HCT116 (cell line): ENCODE measurements at regions not wholly inside any gene's neighbourhood (a gene's known extent, or its start where the extent isn't known, plus 50 kb on each side); places are given as distances from the start of the nearest gene placed in this dataset.

Source experiments
- ATAC-seq: fragments of 200-7000 bp; cut with Tn5 transposase; 2 replicates; pipeline ENCODE4 v1.9.1; 2020; ENCODE audit warnings: mild to moderate bottlenecking, moderate library complexity
- BruUV-seq: library from RNA; stranded (reverse); fragments of 400-500 nt; replicated peaks from 2 replicates; lab custom pipeline; 2021; lab: Mats Ljungman, UMichigan
- CTCF ChIA-PET: fragments of 300-600 bp; sonication (Branson Sonifier 250); formaldehyde crosslinking; loops from one replicate; lab custom pipeline; 2021; ENCODE audit warnings: antibody characterized with exemption; lab: Charles Lee
- POLR2A ChIA-PET: fragments of 300-600, 350-600 bp; sonication (Branson Sonifier 250); formaldehyde crosslinking; loops from one replicate; lab custom pipeline; 2021; ENCODE audit warnings: antibody characterized with exemption; lab: Charles Lee
- RAD21 ChIA-PET, 2 experiments: fragments of 300-600 bp; sonication (Branson Sonifier 250); formaldehyde crosslinking; loops; one replicate each; lab custom pipeline; 2023; ENCODE audit warnings: low total read pairs in 2 of 2; ENCODE audit not compliant: uncharacterized antibody in 2 of 2, unreplicated experiment in 2 of 2, low non-redundant PET in 1 of 2; lab: Charles Lee
- DNase-seq: peaks from one replicate; pipeline ENCODE4 v3.0.0-alpha.2; 2010; ENCODE audit warnings: low read depth, low spot score
- H2AFZ ChIP-seq: fragments of 200-600 bp; shearing (Covaris generic), sonication (generic); 2 replicates; pipeline ENCODE4 v1.6.1; 2017; ENCODE audit warnings: low read depth, mixed run types, mixed read lengths, antibody characterized with exemption, low read length; ENCODE audit not compliant: poor library complexity, severe bottlenecking
- H3K27ac ChIP-seq: 2 replicates; pipeline ENCODE4 v1.5.1; 2012; ENCODE audit warnings: low read depth, low read length
- H3K27me3 ChIP-seq: fragments of 200-600 bp; sonication (generic); 2 replicates; pipeline ENCODE4 v1.6.1; 2016; ENCODE audit warnings: mixed run types, low read length, mixed read lengths; ENCODE audit not compliant: insufficient read depth
- H3K36me3 ChIP-seq, 2 experiments: fragments of 200-500 bp in 1 of 2; fragments of 200-600 bp in 1 of 2; sonication (Bioruptor generic) in 1 of 2; sonication (generic) in 1 of 2; 2 replicates each; pipeline versions ENCODE4 v1.5.1 to v1.6.1; 2014 to 2016; ENCODE audit warnings: low read length in 2 of 2, inconsistent platforms in 1 of 2, mixed read lengths in 1 of 2, mixed run types in 1 of 2; ENCODE audit not compliant: insufficient read depth in 2 of 2, control insufficient read depth in 1 of 2
- H3K4me1 ChIP-seq, 2 experiments: fragments of 200-600 bp in 1 of 2; sonication (generic) in 1 of 2; 2 replicates each; pipeline versions ENCODE4 v1.5.1 to v1.6.1; 2012 to 2017; ENCODE audit warnings: low read length in 2 of 2, inconsistent platforms in 1 of 2, mild to moderate bottlenecking in 1 of 2, mixed read lengths in 1 of 2, mixed run types in 1 of 2, moderate library complexity in 1 of 2; ENCODE audit not compliant: insufficient read depth in 2 of 2, control insufficient read depth in 1 of 2
- H3K4me2 ChIP-seq: fragments of 200-600 bp; sonication (generic); 2 replicates; pipeline ENCODE4 v1.6.1; 2017; ENCODE audit warnings: mixed run types, low read length, mixed read lengths
- H3K4me3 ChIP-seq, 2 experiments: fragments of 200-600 bp in 1 of 2; sonication (generic) in 1 of 2; replicated peaks in 1 of 2; 2 replicates each; pipeline ENCODE4 v1.5.1; 2011 to 2016; ENCODE audit warnings: low read length in 2 of 2, control low read depth in 1 of 2, low read depth in 1 of 2, mild to moderate bottlenecking in 1 of 2, mixed read lengths in 1 of 2, mixed run types in 1 of 2
- H3K79me2 ChIP-seq: fragments of 200-600 bp; sonication (generic); 2 replicates; pipeline ENCODE4 v1.6.1; 2017; ENCODE audit warnings: mild to moderate bottlenecking, mixed run types, low read length, moderate library complexity, mixed read lengths; ENCODE audit not compliant: insufficient read depth
- H3K9ac ChIP-seq: fragments of 200-600 bp; sonication (generic); 2 replicates; pipeline ENCODE4 v1.6.1; 2016; ENCODE audit warnings: low read length, mixed read lengths
- H3K9me2 ChIP-seq: fragments of 200-600 bp; sonication (generic), shearing (Covaris generic); 2 replicates; pipeline ENCODE4 v1.6.1; 2017; ENCODE audit warnings: mixed run types, mild to moderate bottlenecking, moderate library complexity; ENCODE audit not compliant: insufficient read depth
- H3K9me3 ChIP-seq, 2 experiments: fragments of 200-500 bp in 1 of 2; fragments of 200-600 bp in 1 of 2; sonication (Bioruptor generic) in 1 of 2; sonication (generic) in 1 of 2; 2 replicates each; pipeline ENCODE4 v1.6.1; 2014 to 2017; ENCODE audit warnings: low read length in 2 of 2, mixed read lengths in 2 of 2, inconsistent platforms in 1 of 2, low read depth in 1 of 2, mild to moderate bottlenecking in 1 of 2, mixed run types in 1 of 2, moderate library complexity in 1 of 2; ENCODE audit not compliant: control insufficient read depth in 1 of 2, insufficient read depth in 1 of 2
- H4K20me1 ChIP-seq: fragments of 200-600 bp; sonication (generic), shearing (Covaris generic); 2 replicates; pipeline ENCODE4 v1.6.1; 2017; ENCODE audit warnings: mixed run types, mild to moderate bottlenecking, moderate library complexity; ENCODE audit not compliant: insufficient read depth
- CBX3 ChIP-seq: IDR thresholded peaks from 2 replicates; pipeline ENCODE4 v1.6.1; 2012; ENCODE audit warnings: low read depth
- EGR1 ChIP-seq: IDR thresholded peaks from 2 replicates; pipeline ENCODE4 v1.6.1; 2012; ENCODE audit warnings: low read depth
- ELF1 ChIP-seq: IDR thresholded peaks from 2 replicates; pipeline ENCODE4 v1.6.1; 2012; ENCODE audit warnings: low read depth, borderline replicate concordance
- EZH2 ChIP-seq: fragments of 200-600 bp; sonication (generic); IDR thresholded peaks from 2 replicates; pipeline ENCODE4 v1.6.1; 2017; ENCODE audit warnings: antibody characterized with exemption, mixed run types
- EZH2phosphoT487 ChIP-seq: fragments of 200-600 bp; IDR thresholded peaks from 2 replicates; pipeline ENCODE4 v1.6.1; 2018; ENCODE audit warnings: antibody characterized with exemption, borderline replicate concordance
- FOSL1 ChIP-seq: IDR thresholded peaks from 2 replicates; pipeline ENCODE4 v1.6.1; 2012; ENCODE audit warnings: low read depth
- POLR2A ChIP-seq: IDR thresholded peaks from 2 replicates; pipeline ENCODE4 v1.7.0; 2011; ENCODE audit warnings: borderline replicate concordance; ENCODE audit not compliant: insufficient read depth, insufficient read length; ENCODE audit errors: extremely low read depth
- POLR2AphosphoS5 ChIP-seq: IDR thresholded peaks from 2 replicates; pipeline ENCODE4 v1.6.1; 2011; ENCODE audit warnings: mild to moderate bottlenecking, low read depth, low read length, moderate library complexity
- REST ChIP-seq: IDR thresholded peaks from 2 replicates; pipeline ENCODE4 v1.6.1; 2012; ENCODE audit warnings: low read depth
- SIN3A ChIP-seq: IDR thresholded peaks from 2 replicates; pipeline ENCODE4 v1.6.1; 2012; ENCODE audit warnings: low read depth
- SP1 ChIP-seq: IDR thresholded peaks from 2 replicates; pipeline ENCODE4 v1.6.1; 2012; ENCODE audit warnings: low read depth
- TCF7L2 ChIP-seq: IDR thresholded peaks from 2 replicates; pipeline ENCODE4 v1.7.0; 2011; ENCODE audit warnings: borderline replicate concordance, inconsistent platforms; ENCODE audit not compliant: insufficient read depth, insufficient read length; ENCODE audit errors: extremely low read depth
- YY1 ChIP-seq: IDR thresholded peaks from 2 replicates; pipeline ENCODE4 v1.6.1; 2011; ENCODE audit warnings: low read length, low read depth, moderate library complexity, mild to moderate bottlenecking; ENCODE audit not compliant: insufficient replicate concordance; ENCODE audit errors: extremely low read depth
- ZBTB33 ChIP-seq: IDR thresholded peaks from 2 replicates; pipeline ENCODE4 v1.6.1; 2011; ENCODE audit warnings: mild to moderate bottlenecking, low read length, moderate library complexity; ENCODE audit not compliant: insufficient replicate concordance; ENCODE audit errors: extremely low read depth
- ZFX ChIP-seq: fragments of 450-650 bp; IDR thresholded peaks from 2 replicates; pipeline ENCODE4 v1.6.1; 2017
- ZNF274 ChIP-seq: fragments of 200-500 bp; sonication (Bioruptor generic); IDR thresholded peaks from 2 replicates; pipeline ENCODE4 v1.6.1; 2014; ENCODE audit warnings: mild to moderate bottlenecking, low read depth, low read length, inconsistent platforms
- intact Hi-C: fragments of 100-400 bp; cut with micrococcal nuclease; formaldehyde crosslinking; loops from 2 replicates; pipeline ENCODE4 v1.10.0; 2022
- TF ChIP-seq, protein P1 (sequence below): IDR thresholded peaks from 2 replicates; pipeline ENCODE4 v1.6.1; 2012
- TF ChIP-seq, protein P2 (sequence below), 3 experiments: fragments of 200-600 bp in 1 of 3; sonication (generic) in 1 of 3; IDR thresholded peaks in 2 of 3; conservative IDR thresholded peaks in 1 of 3; 2 replicates each; pipeline ENCODE4 v1.5.1; 2012 to 2017; ENCODE audit warnings: low read depth in 2 of 3, low read length in 2 of 3, antibody characterized with exemption in 1 of 3, borderline replicate concordance in 1 of 3, control low read depth in 1 of 3, mild to moderate bottlenecking in 1 of 3, mixed read lengths in 1 of 3, mixed run types in 1 of 3, moderate library complexity in 1 of 3; ENCODE audit not compliant: insufficient read depth in 1 of 3

- H2AFZ ChIP-seq: no peak overlapping the region
- CTCF ChIA-PET: no interaction called here
- no peaks in the 10 kb centered on the region for H3K79me2 ChIP-seq
- H3K4me1 ChIP-seq: no peaks in the 10 kb centered on the region
- RAD21 ChIA-PET: no interaction called here
- H3K27me3 ChIP-seq: no peaks in the 10 kb centered on the region
- TF ChIP-seq FOSL1 (no peak), ZBTB33 (no peak), ZFX (no peak), REST (no peak), POLR2A (no peak), EZH2 (no peak), EGR1 (no peak), TCF7L2 (no peak), ELF1 (no peak), POLR2AphosphoS5 (no peak), SIN3A (no peak), EZH2phosphoT487 (no peak), YY1 (no peak), ZNF274 (no peak), SP1 (no peak), CBX3 (no peak)
- TF ChIP-seq, protein P1, sequence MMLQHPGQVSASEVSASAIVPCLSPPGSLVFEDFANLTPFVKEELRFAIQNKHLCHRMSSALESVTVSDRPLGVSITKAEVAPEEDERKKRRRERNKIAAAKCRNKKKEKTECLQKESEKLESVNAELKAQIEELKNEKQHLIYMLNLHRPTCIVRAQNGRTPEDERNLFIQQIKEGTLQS: no peak
- TF ChIP-seq, protein P2, sequence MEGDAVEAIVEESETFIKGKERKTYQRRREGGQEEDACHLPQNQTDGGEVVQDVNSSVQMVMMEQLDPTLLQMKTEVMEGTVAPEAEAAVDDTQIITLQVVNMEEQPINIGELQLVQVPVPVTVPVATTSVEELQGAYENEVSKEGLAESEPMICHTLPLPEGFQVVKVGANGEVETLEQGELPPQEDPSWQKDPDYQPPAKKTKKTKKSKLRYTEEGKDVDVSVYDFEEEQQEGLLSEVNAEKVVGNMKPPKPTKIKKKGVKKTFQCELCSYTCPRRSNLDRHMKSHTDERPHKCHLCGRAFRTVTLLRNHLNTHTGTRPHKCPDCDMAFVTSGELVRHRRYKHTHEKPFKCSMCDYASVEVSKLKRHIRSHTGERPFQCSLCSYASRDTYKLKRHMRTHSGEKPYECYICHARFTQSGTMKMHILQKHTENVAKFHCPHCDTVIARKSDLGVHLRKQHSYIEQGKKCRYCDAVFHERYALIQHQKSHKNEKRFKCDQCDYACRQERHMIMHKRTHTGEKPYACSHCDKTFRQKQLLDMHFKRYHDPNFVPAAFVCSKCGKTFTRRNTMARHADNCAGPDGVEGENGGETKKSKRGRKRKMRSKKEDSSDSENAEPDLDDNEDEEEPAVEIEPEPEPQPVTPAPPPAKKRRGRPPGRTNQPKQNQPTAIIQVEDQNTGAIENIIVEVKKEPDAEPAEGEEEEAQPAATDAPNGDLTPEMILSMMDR (IDR thresholded peaks at IDR 0.05 in 2 of 3, conservative IDR thresholded peaks at IDR 0.05 in 1 of 3; ENCODE audit: borderline replicate concordance in 1 of 3, insufficient read depth in 1 of 3, low read depth in 2 of 3, low read length in 2 of 3): no peak
- TF ChIP-seq, all 23 proteins: peak for 0
- Histone ChIP-seq H4K20me1 (no peaks in the 10 kb centered on the region), H3K4me2 (no peak overlapping the region), H3K9me3 (no peaks in the 10 kb centered on the region), H3K9ac (no peak overlapping the region), H3K36me3 (no peaks in the 10 kb centered on the region), H3K9me2 (no peaks in the 10 kb centered on the region), H3K4me3 (no peak overlapping the region), H3K27ac (no peak overlapping the region)
- BruUV-seq: no TSS peak
- POLR2A ChIA-PET: no interaction called here
- intact Hi-C loops: no loop called here
- DNase-seq: no peak
- ATAC-seq: no peak; the same call in 1 of the 2 replicates
Measured at GRCh38 chrX:70988425-70988824, 57.5 kb upstream of the SLC7A3 start.
